SK-N-SH (cell line): ENCODE measurements at regions not wholly inside any gene's neighbourhood (a gene's known extent, or its start where the extent isn't known, plus 50 kb on each side); places are given as distances from the start of the nearest gene placed in this dataset.

Source experiments
- CHD2 ChIP-seq: fragments of 150-350 bp; IDR thresholded peaks from 2 replicates; pipeline ENCODE4 v1.6.1; 2018; ENCODE audit warnings: low read length; ENCODE audit not compliant: partially characterized antibody
- CTCF ChIP-seq: fragments of 200-600 bp; sonication (generic); IDR thresholded peaks from 2 replicates; pipeline ENCODE4 v1.6.1; 2017; ENCODE audit warnings: antibody characterized with exemption, mild to moderate bottlenecking, moderate library complexity
- IRF3 ChIP-seq: fragments of 150-350 bp; IDR thresholded peaks from 2 replicates; pipeline ENCODE4 v1.6.1; 2016; ENCODE audit warnings: mild to moderate bottlenecking, low read depth, low read length
- SMC3 ChIP-seq: IDR thresholded peaks from 2 replicates; pipeline ENCODE4 v1.6.1; 2012; ENCODE audit warnings: low read depth, low read length, improper control_type of control experiment
- TCF12 ChIP-seq: IDR thresholded peaks from 2 replicates; pipeline ENCODE4 v1.4.0; 2012

- TF ChIP-seq CHD2 = no peak
- TF ChIP-seq TCF12 = no peak
- TF ChIP-seq CTCF = no peak
- TF ChIP-seq IRF3 = no peak
- TF ChIP-seq SMC3 = no peak
Measured at GRCh38 chr9:27653246-27653645, 80.0 kb upstream of the C9orf72 start.
